Stomach (tissue), 4 donors: ENCODE measurements at regions not wholly inside any gene's neighbourhood (a gene's known extent, or its start where the extent isn't known, plus 50 kb on each side); places are given as distances from the start of the nearest gene placed in this dataset.

ENCODE experiments used
- EP300 ChIP-seq: sonication (generic); formaldehyde crosslinking; IDR thresholded peaks from one replicate; pipeline ENCODE4 v1.6.1; 2017; ENCODE audit warnings: antibody characterized with exemption
- POLR2A ChIP-seq, 4 donors: fragments of 450-650 bp; IDR thresholded peaks; one replicate each; pipeline ENCODE4 v1.6.1; 2016; ENCODE audit warnings: antibody characterized with exemption in 4 of 4, control low read depth in 2 of 4, mild to moderate bottlenecking in 1 of 4, moderate library complexity in 1 of 4
- TF ChIP-seq, protein P1 (sequence below), 7 experiments: fragments of 450-650 bp in 4 of 7; fragments of 200-600 bp in 3 of 7; sonication (generic) in 3 of 7; IDR thresholded peaks; one replicate each; pipeline ENCODE4 v1.5.1; 2016 to 2019; ENCODE audit warnings: antibody characterized with exemption in 7 of 7, control low read depth in 2 of 7, mild to moderate bottlenecking in 1 of 7

DNA sequence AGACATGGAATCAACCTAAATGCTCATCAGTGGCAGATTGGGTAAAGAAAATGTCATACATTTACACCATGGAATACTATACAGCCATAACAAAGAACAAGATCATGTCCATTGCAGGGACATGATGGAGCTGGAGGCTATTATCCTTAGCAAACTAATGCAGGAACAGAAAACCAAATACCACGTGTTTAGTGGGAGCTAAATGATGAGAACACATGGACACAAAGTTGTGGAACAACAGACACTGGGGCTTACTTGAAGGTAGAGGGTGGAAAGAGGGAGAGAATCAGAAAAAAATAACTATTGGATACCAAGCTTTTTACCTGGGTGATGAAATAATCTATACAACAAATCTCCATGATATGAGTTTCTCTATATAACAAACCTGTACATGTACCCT lies 701.3 kb downstream of the TBC1D32 start:
- TF ChIP-seq POLR2A (IDR thresholded peaks at IDR 0.05) (no peak), EP300 (no peak)
- TF ChIP-seq, protein P1, sequence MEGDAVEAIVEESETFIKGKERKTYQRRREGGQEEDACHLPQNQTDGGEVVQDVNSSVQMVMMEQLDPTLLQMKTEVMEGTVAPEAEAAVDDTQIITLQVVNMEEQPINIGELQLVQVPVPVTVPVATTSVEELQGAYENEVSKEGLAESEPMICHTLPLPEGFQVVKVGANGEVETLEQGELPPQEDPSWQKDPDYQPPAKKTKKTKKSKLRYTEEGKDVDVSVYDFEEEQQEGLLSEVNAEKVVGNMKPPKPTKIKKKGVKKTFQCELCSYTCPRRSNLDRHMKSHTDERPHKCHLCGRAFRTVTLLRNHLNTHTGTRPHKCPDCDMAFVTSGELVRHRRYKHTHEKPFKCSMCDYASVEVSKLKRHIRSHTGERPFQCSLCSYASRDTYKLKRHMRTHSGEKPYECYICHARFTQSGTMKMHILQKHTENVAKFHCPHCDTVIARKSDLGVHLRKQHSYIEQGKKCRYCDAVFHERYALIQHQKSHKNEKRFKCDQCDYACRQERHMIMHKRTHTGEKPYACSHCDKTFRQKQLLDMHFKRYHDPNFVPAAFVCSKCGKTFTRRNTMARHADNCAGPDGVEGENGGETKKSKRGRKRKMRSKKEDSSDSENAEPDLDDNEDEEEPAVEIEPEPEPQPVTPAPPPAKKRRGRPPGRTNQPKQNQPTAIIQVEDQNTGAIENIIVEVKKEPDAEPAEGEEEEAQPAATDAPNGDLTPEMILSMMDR (IDR thresholded peaks at IDR 0.05): no peak
